Naive thymus-derived CD8-positive, alpha-beta T cell (primary cell): ENCODE measurements at regions not wholly inside any gene's neighbourhood (a gene's known extent, or its start where the extent isn't known, plus 50 kb on each side); places are given as distances from the start of the nearest gene placed in this dataset.

Experiments
- ATAC-seq, 2 donors: fragments of 150-1000 bp; cut with Tn5 transposase in 1 of 2; sonication (Bioruptor Pico), chemical (Tn5 transposase) in 1 of 2; 1 replicate in 1 of 2; 2 replicates in 1 of 2; pipeline ENCODE4 v1.10.0; 2021; ENCODE audit warnings: mild to moderate bottlenecking in 2 of 2, moderate library complexity in 2 of 2
- POLR2A ChIA-PET: fragments of 350-600 bp; sonication (Branson Sonifier 250); formaldehyde crosslinking; loops from one replicate; lab custom pipeline; 2021; ENCODE audit warnings: antibody characterized with exemption; lab: Charles Lee
- DNase-seq, 10 donors: peaks; one replicate each; pipeline versions ENCODE4 v3.0.0 to v3.0.0-alpha.2; 2020 to 2022
- H3K27ac Mint-ChIP-seq, 10 donors: one replicate each; pipeline ENCODE4 v1.8.0; 2020 to 2022; ENCODE audit warnings: mild to moderate bottlenecking in 10 of 10, mixed read lengths in 10 of 10, moderate library complexity in 4 of 10, inconsistent platforms in 1 of 10
- H3K27me3 Mint-ChIP-seq, 5 donors: one replicate each; pipeline ENCODE4 v1.8.0; 2021 to 2022; ENCODE audit warnings: mixed read lengths in 5 of 5
- H3K36me3 Mint-ChIP-seq, 3 donors: one replicate each; pipeline ENCODE4 v1.8.0; 2020 to 2022; ENCODE audit warnings: mixed read lengths in 3 of 3, mild to moderate bottlenecking in 2 of 3, inconsistent platforms in 1 of 3
- H3K4me1 Mint-ChIP-seq, 4 donors: one replicate each; pipeline ENCODE4 v1.8.0; 2021 to 2022; ENCODE audit warnings: mixed read lengths in 4 of 4
- H3K4me3 Mint-ChIP-seq, 10 donors: one replicate each; pipeline ENCODE4 v1.8.0; 2020 to 2022; ENCODE audit warnings: mild to moderate bottlenecking in 10 of 10, mixed read lengths in 10 of 10, moderate library complexity in 6 of 10, inconsistent platforms in 1 of 10
- H3K9me3 Mint-ChIP-seq, 9 donors: one replicate each; pipeline ENCODE4 v1.8.0; 2020 to 2022; ENCODE audit warnings: mixed read lengths in 9 of 9, mild to moderate bottlenecking in 3 of 9, inconsistent platforms in 1 of 9, moderate library complexity in 1 of 9

DNA sequence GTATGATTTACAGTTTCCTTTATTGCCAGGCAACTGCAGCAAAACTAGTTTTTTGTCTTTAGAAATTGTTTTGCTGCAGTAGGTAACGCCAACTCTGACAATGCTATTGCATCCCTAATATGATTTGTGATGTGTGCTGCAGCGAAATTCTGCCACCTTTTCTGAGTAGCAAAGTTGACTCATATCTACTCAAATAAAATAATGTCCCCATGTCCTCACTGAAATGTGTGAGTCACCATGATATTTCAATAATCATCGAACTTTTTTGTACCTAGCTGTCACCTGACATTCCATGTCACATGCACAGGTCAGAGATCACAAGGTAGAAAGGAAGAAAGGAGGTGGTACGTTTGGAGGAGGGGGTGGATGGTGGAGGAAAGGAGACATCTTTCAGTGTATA lies 205.0 kb downstream of the RAD51AP2 start:
- no peak for ATAC-seq
- H3K36me3 Mint-ChIP-seq: no peaks in the 10 kb centered on the region
- H3K4me1 Mint-ChIP-seq: no peaks in the 10 kb centered on the region
- H3K27ac Mint-ChIP-seq: no peak overlapping the region
- POLR2A ChIA-PET: no interaction called here
- H3K9me3 Mint-ChIP-seq: peaks cover 0 to 4% (median 0%) of the 10 kb centered on the region in 9 donors
- H3K27me3 Mint-ChIP-seq: peaks cover 0 to 20% (median 6%) of the 10 kb centered on the region in 5 donors
- no peak for DNase-seq
- H3K4me3 Mint-ChIP-seq: no peak overlapping the region

- no peaks in the 10 kb centered on the region for H3K36me3 Mint-ChIP-seq
- POLR2A ChIA-PET: no interaction called here
- H3K9me3 Mint-ChIP-seq: peaks cover 0 to 8% (median 0%) of the 10 kb centered on the region in 9 donors
- no peak overlapping the region for H3K4me3 Mint-ChIP-seq
- H3K4me1 Mint-ChIP-seq: no peaks in the 10 kb centered on the region
- ATAC-seq (no peak), DNase-seq (no peak)
- peaks cover 0 to 33% (median 7%) of the 10 kb centered on the region in 5 donors for H3K27me3 Mint-ChIP-seq
- no peak overlapping the region for H3K27ac Mint-ChIP-seq
Observed at GRCh38 chr2:17311771-17312511, 206.3 kb downstream of the RAD51AP2 start.

DNA sequence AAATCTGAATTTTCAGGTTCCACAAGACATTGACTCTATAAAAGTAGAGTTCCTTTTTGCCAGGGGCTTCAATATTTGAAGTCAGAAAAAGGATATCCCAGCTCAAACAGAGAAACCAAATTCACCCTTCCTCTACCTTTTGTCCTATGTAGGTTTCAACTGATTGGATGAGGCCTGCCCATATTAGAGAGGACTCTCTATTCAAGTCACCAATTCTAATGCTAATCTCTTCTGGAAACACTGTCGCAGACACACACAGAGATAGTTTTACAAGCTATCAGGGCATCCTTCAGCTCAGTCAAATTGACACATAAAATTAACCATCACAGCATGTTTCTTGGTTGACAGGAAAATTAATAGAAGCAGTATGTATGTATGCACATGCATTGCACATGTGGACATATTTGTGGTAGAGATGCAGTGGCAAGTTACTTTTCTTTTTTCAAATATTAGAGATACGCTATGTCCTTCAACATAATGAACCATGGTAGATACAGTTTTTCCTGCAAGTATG lies 207.1 kb downstream of the RAD51AP2 start:
- Mint-ChIP-seq H3K9me3 (peaks cover 0 to 11% (median 0%) of the 10 kb centered on the region in 9 donors), H3K4me1 (no peaks in the 10 kb centered on the region), H3K27ac (no peak overlapping the region), H3K27me3 (peaks cover 0 to 37% (median 7%) of the 10 kb centered on the region in 5 donors), H3K36me3 (no peaks in the 10 kb centered on the region), H3K4me3 (no peak overlapping the region)
- POLR2A ChIA-PET: no interaction called here
- ATAC-seq: no peak
- no peak for DNase-seq

- H3K27ac Mint-ChIP-seq: no peak overlapping the region
- ATAC-seq: no peak
- no peak overlapping the region for H3K4me3 Mint-ChIP-seq
- H3K27me3 Mint-ChIP-seq: peaks cover 0 to 37% (median 7%) of the 10 kb centered on the region in 5 donors
- peaks cover 0 to 11% (median 2%) of the 10 kb centered on the region in 9 donors for H3K9me3 Mint-ChIP-seq
- no peak for DNase-seq
- no peaks in the 10 kb centered on the region for H3K36me3 Mint-ChIP-seq
- POLR2A ChIA-PET: no interaction called here
- no peaks in the 10 kb centered on the region for H3K4me1 Mint-ChIP-seq
Observed at GRCh38 chr2:17309741-17310339, 208.4 kb downstream of the RAD51AP2 start.

DNA sequence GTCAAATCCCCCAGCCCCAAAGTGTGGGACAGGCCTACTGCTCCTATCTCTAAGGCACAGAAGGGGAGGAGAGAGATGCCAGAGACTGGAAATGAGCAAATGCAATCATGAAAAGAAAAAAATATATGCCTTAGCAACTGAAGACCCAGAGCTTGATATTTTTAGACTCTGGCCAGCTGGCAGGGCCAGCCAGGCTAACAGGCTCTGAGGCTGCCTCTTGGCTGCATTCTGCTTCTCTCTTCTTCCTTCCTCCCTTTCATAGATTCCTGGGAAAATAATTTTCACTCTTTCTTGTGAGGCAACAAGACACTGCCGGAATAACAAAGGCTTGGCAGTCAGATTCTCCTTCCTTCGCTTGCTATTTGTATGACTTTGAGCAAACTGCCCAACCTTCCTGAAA lies 209.1 kb downstream of the RAD51AP2 start:
- no peak for DNase-seq
- H3K36me3 Mint-ChIP-seq: no peaks in the 10 kb centered on the region
- peaks cover 0 to 11% (median 2%) of the 10 kb centered on the region in 9 donors for H3K9me3 Mint-ChIP-seq
- POLR2A ChIA-PET: no interaction called here
- no peak overlapping the region for H3K4me3 Mint-ChIP-seq
- ATAC-seq: no peak
- H3K27ac Mint-ChIP-seq: no peak overlapping the region
- no peaks in the 10 kb centered on the region for H3K4me1 Mint-ChIP-seq
- H3K27me3 Mint-ChIP-seq: peaks cover 0 to 37% (median 7%) of the 10 kb centered on the region in 5 donors

DNA sequence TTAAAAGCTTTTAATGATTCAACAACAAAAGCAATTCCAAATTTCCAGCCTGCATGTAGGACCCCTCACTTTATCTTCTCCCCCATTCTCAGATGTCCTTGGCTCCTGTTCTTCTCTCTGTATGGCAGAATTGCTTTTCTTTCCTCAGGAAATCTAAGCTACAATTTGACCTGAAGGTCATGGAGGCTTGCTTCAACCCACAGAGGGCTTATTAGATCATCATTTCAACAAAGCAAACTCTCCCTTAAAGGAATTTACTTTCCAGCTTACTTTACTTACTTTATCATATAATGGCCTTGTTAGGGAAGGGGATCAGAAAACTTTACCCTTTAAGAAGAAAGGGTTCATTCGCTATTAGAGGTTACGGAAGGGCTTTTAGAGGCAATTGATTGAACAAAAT lies 211.5 kb downstream of the RAD51AP2 start:
- no peak for ATAC-seq
- peaks cover 0 to 39% (median 8%) of the 10 kb centered on the region in 5 donors for H3K27me3 Mint-ChIP-seq
- no peaks in the 10 kb centered on the region for H3K4me1 Mint-ChIP-seq
- no peak for DNase-seq
- POLR2A ChIA-PET: no interaction called here
- no peaks in the 10 kb centered on the region for H3K36me3 Mint-ChIP-seq
- H3K4me3 Mint-ChIP-seq: no peak overlapping the region
- no peak overlapping the region for H3K27ac Mint-ChIP-seq
- peaks cover 0 to 24% (median 0%) of the 10 kb centered on the region in 9 donors for H3K9me3 Mint-ChIP-seq

- Mint-ChIP-seq H3K4me3 (no peak overlapping the region), H3K36me3 (no peaks in the 10 kb centered on the region), H3K9me3 (peaks cover 0 to 29% (median under 1%) of the 10 kb centered on the region in 9 donors), H3K27ac (no peak overlapping the region), H3K4me1 (no peaks in the 10 kb centered on the region), H3K27me3 (peaks cover 0 to 44% (median 8%) of the 10 kb centered on the region in 5 donors)
- DNase-seq: no peak
- POLR2A ChIA-PET: no interaction called here
- ATAC-seq: no peak
Observed at GRCh38 chr2:17306219-17306618, 212.0 kb downstream of the RAD51AP2 start.

DNA sequence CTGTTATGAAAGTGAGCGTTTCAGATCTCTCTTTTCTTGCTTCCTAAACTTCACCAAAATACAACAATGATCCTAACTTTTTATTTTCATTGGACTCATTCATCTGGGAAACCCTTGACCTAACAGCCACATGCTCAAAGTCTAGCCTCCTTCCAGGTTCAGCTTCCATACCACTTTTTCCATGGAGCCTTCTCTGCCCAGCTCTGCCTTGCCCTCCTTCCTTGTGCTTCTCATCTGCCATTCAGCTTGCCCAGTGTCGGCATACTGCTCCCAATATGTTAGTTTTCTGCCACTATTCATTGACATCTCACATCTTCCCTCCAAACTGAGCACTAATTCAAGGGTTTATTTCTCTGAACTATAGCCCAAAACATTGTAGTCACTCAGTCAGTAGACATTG lies 214.7 kb downstream of the RAD51AP2 start:
- no peak for ATAC-seq
- Mint-ChIP-seq H3K9me3 (peaks cover 0 to 40% (median 3%) of the 10 kb centered on the region in 9 donors), H3K4me3 (no peak overlapping the region), H3K36me3 (no peaks in the 10 kb centered on the region), H3K4me1 (no peaks in the 10 kb centered on the region), H3K27ac (no peak overlapping the region), H3K27me3 (peaks cover 0 to 29% (median 6%) of the 10 kb centered on the region in 5 donors)
- DNase-seq: no peak
- POLR2A ChIA-PET: no interaction called here

- H3K27me3 Mint-ChIP-seq: peaks cover 0 to 25% (median 6%) of the 10 kb centered on the region in 5 donors
- H3K36me3 Mint-ChIP-seq: no peaks in the 10 kb centered on the region
- DNase-seq: no peak
- no peaks in the 10 kb centered on the region for H3K4me1 Mint-ChIP-seq
- H3K27ac Mint-ChIP-seq: no peak overlapping the region
- H3K9me3 Mint-ChIP-seq: peaks cover 0 to 44% (median 3%) of the 10 kb centered on the region in 9 donors
- ATAC-seq: no peak
- POLR2A ChIA-PET: no interaction called here
- no peak overlapping the region for H3K4me3 Mint-ChIP-seq
Observed at GRCh38 chr2:17303054-17303453, 215.2 kb downstream of the RAD51AP2 start.

DNA sequence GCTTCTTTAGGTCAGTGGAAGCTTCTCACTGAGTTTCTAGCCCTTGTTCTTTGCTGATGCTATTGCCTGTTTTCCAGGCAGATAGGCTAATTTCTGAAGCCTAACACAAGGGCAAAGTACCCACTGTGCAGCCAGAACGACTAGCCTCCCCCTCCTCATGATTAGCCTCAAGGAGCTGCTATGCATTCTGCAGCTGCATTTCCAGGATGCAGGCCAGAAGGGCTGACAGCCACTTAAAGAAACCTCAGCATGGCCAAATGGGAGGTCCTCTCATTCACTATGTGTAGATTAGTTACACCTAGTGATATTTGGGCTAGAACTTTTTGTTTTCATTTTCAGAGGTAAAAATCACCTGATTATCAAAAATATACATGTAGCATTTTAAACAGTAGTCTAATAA lies 216.0 kb downstream of the RAD51AP2 start:
- H3K27me3 Mint-ChIP-seq: peaks cover 0 to 17% (median 5%) of the 10 kb centered on the region in 5 donors
- POLR2A ChIA-PET: no interaction called here
- no peak overlapping the region for H3K27ac Mint-ChIP-seq
- no peak overlapping the region for H3K4me3 Mint-ChIP-seq
- peaks cover 0 to 42% (median 3%) of the 10 kb centered on the region in 9 donors for H3K9me3 Mint-ChIP-seq
- no peaks in the 10 kb centered on the region for H3K36me3 Mint-ChIP-seq
- ATAC-seq (no peak), DNase-seq (no peak)
- H3K4me1 Mint-ChIP-seq: no peaks in the 10 kb centered on the region

- Mint-ChIP-seq H3K27ac (no peak overlapping the region), H3K9me3 (peaks cover 0 to 39% (median 3%) of the 10 kb centered on the region in 9 donors), H3K4me1 (no peaks in the 10 kb centered on the region), H3K27me3 (peaks cover 0 to 17% (median 3%) of the 10 kb centered on the region in 5 donors), H3K36me3 (no peaks in the 10 kb centered on the region), H3K4me3 (no peak overlapping the region)
- ATAC-seq (no peak), DNase-seq (no peak)
- POLR2A ChIA-PET: no interaction called here
Observed at GRCh38 chr2:17301437-17301836, 216.8 kb downstream of the RAD51AP2 start.

GRCh38 chr2:17299891-17300540 lies 218.2 kb downstream of the RAD51AP2 start:
- H3K4me1 Mint-ChIP-seq: no peaks in the 10 kb centered on the region
- ATAC-seq (no peak), DNase-seq (no peak)
- peaks cover 0 to 44% (median 3%) of the 10 kb centered on the region in 9 donors for H3K9me3 Mint-ChIP-seq
- no peak overlapping the region for H3K4me3 Mint-ChIP-seq
- peaks cover 0 to 17% (median 3%) of the 10 kb centered on the region in 5 donors for H3K27me3 Mint-ChIP-seq
- no peak overlapping the region for H3K27ac Mint-ChIP-seq
- POLR2A ChIA-PET: no interaction called here
- H3K36me3 Mint-ChIP-seq: no peaks in the 10 kb centered on the region

- peaks cover 0 to 39% (median 3%) of the 10 kb centered on the region in 9 donors for H3K9me3 Mint-ChIP-seq
- H3K4me3 Mint-ChIP-seq: no peak overlapping the region
- peaks cover 0 to 17% (median 3%) of the 10 kb centered on the region in 5 donors for H3K27me3 Mint-ChIP-seq
- POLR2A ChIA-PET: no interaction called here
- ATAC-seq (no peak), DNase-seq (no peak)
- no peaks in the 10 kb centered on the region for H3K4me1 Mint-ChIP-seq
- H3K36me3 Mint-ChIP-seq: no peaks in the 10 kb centered on the region
- H3K27ac Mint-ChIP-seq: no peak overlapping the region
Observed at GRCh38 chr2:17298453-17298852, 219.8 kb downstream of the RAD51AP2 start.
